ES-I3 (cell line): ENCODE measurements at regions not wholly inside any gene's neighbourhood (a gene's known extent, or its start where the extent isn't known, plus 50 kb on each side); places are given as distances from the start of the nearest gene placed in this dataset.
"Not testable (repeated sequence)": the region's sequence is repeated elsewhere in the genome, so short reads cannot be mapped to it uniquely, and the experiment has no call there.

Experiments used
- H3K36me3 ChIP-seq: 2 replicates; pipeline ENCODE4 v1.6.1; 2013; ENCODE audit warnings: mild to moderate bottlenecking, low read length, control low read depth, moderate library complexity; ENCODE audit not compliant: insufficient read depth
- H3K4me1 ChIP-seq: 2 replicates; pipeline ENCODE4 v1.6.1; 2013; ENCODE audit warnings: mild to moderate bottlenecking, control low read depth, low read length; ENCODE audit not compliant: insufficient read depth
- H3K9ac ChIP-seq: 2 replicates; pipeline ENCODE4 v1.6.1; 2013; ENCODE audit warnings: low read depth, mild to moderate bottlenecking, low read length, moderate library complexity
- H3K9me3 ChIP-seq: 2 replicates; pipeline ENCODE4 v1.6.1; 2013; ENCODE audit warnings: mild to moderate bottlenecking, low read length, moderate library complexity; ENCODE audit not compliant: control insufficient read depth, insufficient read depth

DNA sequence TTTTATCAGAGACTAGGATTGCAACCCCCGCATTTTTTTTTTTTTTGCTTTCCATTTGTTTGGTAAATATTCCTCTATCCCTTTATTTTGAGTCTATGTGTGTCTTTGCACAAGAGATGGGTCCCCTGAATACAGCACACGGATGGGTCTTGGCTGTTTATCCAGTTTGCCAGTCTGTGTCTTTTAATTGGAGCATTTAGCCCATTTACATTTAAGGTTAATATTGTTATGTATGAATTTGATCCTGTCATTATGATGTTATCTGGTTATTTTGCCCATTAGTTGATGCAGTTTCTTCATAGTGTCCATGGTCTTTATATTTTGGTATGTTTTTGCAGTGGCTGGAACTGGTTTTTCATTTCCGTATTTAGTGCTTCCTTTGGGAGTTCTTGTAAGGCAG is 220.9 kb downstream of the UTRN start:
- H3K4me1 ChIP-seq, H3K9ac ChIP-seq, H3K9me3 ChIP-seq, H3K36me3 ChIP-seq: not testable (repeated sequence)

DNA sequence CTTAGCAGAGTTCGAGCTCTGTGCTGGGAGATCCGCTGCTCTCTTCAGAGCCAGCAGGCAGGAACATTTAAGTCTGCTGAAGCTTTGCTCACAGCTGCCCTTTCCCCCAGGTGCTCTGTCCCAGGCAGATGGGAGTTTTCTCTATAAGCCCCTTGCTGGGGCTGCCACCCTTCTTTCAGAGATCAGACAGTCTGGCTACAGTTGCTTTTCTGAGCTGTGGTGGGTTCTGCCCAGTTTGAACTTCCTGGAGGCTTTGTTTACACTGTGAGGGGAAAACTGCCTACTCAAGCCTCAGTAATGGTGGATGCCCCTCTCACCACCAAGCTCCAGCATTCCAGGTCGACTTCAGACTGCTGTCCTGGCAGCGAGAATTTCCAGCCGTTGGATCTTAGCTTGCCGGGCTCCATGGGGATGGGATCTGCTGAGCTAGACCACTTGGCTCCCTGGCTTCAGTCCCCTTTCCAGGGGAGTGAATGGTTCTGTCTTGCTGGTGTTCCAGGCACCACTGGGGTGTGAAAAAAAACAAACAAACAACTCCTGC is 222.7 kb downstream of the UTRN start:
- not testable (repeated sequence) for H3K36me3 ChIP-seq, H3K4me1 ChIP-seq, H3K9me3 ChIP-seq, H3K9ac ChIP-seq

DNA sequence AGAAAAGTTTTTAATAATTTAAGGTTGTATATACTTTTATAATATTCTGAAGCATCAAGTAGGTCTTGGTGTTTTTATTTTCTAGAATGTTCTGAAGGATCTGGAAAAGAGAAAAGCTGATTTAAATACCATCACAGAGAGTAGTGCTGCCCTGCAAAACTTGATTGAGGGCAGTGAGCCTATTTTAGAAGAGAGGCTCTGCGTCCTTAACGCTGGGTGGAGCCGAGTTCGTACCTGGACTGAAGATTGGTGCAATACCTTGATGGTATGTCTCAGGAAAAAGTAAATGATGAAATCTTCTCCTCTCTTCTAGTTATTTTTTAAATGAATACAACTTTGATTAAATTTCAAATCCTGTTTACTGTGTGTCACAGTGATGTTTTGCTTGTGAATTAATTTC is 225.7 kb downstream of the UTRN start:
- no peaks in the 10 kb centered on the region; the same call in 1 of the 2 replicates for H3K9me3 ChIP-seq
- H3K36me3 ChIP-seq = no peaks in the 10 kb centered on the region; the same call in 1 of the 2 replicates
- H3K4me1 ChIP-seq = no peaks in the 10 kb centered on the region
- no peak overlapping the region for H3K9ac ChIP-seq

DNA sequence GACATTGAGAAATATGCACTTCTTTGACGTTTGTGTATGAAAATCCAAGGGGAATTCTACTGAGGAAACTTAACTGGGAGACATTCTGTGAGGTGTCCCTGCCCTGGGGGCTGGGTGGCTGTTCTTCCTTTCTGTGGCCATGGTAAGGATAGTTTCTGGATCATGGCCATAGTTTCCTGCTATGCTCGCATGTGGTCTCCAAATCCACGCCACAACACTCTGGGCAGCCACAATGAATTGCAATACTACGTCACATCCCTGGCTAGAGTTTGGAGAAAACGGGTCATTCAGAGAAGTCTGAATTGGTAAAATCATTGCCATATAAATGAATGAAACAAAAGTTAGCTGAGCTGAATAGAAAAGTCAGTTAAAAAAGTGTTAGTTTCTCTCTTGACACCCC is 230.6 kb downstream of the UTRN start:
- Histone ChIP-seq H3K36me3 (no peaks in the 10 kb centered on the region; the same call in 1 of the 2 replicates), H3K9ac (no peak overlapping the region), H3K9me3 (no peaks in the 10 kb centered on the region; the same call in 1 of the 2 replicates), H3K4me1 (no peaks in the 10 kb centered on the region)

GRCh38 chr6:144519426-144519825 is 234.3 kb downstream of the UTRN start:
- Histone ChIP-seq H3K4me1 (no peaks in the 10 kb centered on the region), H3K9ac (no peak overlapping the region), H3K9me3 (no peaks in the 10 kb centered on the region), H3K36me3 (no peaks in the 10 kb centered on the region; the same call in 1 of the 2 replicates)

GRCh38 chr6:144528743-144529425 is 243.7 kb downstream of the UTRN start:
- no peaks in the 10 kb centered on the region for H3K9me3 ChIP-seq
- no peaks in the 10 kb centered on the region for H3K4me1 ChIP-seq
- no peaks in the 10 kb centered on the region for H3K36me3 ChIP-seq
- no peak overlapping the region for H3K9ac ChIP-seq

DNA sequence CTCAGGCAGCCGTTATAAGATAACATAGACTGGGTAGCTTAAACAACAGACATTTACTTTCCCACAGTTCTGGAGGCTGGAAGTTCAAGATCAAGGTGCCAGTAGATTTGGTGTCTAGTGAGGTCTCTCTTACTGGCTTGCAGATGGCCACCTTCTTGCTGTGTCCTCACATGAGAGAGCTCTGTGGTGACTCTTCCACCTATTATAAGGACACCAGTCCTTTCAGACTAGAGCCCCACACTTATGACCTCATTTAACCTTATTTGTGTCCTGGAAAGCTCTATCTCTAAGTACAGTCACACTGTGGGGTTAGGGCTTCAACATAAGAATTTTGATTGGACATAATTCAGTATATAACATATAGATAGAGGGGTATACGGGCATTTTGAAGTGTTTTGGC is 245.0 kb downstream of the UTRN start:
- Histone ChIP-seq H3K4me1 (no peaks in the 10 kb centered on the region), H3K9ac (no peak overlapping the region), H3K36me3 (no peaks in the 10 kb centered on the region), H3K9me3 (no peaks in the 10 kb centered on the region)

DNA sequence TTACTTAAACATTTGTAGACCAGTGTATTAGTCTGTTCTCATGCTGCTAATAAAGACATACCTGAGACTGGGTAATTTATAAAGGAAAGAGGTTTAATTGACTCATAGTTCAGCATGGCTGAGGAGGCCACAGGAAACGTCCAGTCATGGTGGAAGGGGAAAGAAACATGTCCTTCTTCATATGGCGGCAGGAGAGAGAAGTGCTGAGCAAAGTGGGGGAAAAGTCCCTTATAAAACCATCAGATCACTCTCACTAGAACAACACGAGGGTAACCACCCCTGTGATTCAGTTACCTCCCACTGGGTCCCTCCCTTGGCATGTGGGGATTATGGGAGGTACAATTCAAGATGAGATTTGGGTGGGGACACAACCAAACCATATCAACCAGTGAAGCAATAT is 247.1 kb downstream of the UTRN start:
- not testable (repeated sequence) for H3K4me1 ChIP-seq, H3K9ac ChIP-seq, H3K9me3 ChIP-seq, H3K36me3 ChIP-seq

GRCh38 chr6:144534180-144534579 is 249.0 kb downstream of the UTRN start:
- Histone ChIP-seq H3K4me1 (no peaks in the 10 kb centered on the region), H3K9ac (no peak overlapping the region), H3K36me3 (no peaks in the 10 kb centered on the region), H3K9me3 (no peaks in the 10 kb centered on the region)

DNA sequence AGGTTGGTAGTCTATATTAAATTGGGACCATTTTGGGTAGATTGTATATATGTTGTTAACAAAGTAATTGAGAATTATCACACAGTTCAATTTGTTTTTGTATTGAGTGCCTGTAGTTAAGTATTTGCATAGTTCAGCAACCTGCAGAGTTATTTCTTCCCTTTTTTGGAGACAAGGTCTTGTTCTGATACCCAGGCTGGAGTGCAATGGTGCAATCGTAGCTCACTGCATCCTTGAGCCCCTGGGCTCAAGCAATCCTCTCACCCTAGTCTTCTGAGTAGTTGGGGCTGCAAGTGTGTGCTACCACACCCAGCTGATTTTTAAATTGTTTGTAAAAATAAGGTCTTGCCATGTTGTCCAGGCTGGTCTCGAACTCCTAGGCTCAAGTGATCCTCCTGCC is 250.5 kb downstream of the UTRN start:
- Histone ChIP-seq H3K9ac (no peak overlapping the region), H3K4me1 (no peaks in the 10 kb centered on the region)

GRCh38 chr6:144536079-144536478 is 250.9 kb downstream of the UTRN start:
- no peak overlapping the region for H3K9ac ChIP-seq
- no peaks in the 10 kb centered on the region for H3K4me1 ChIP-seq
- no peaks in the 10 kb centered on the region for H3K9me3 ChIP-seq
- no peaks in the 10 kb centered on the region for H3K36me3 ChIP-seq

More for the DNA sequence above, 250.5 kb downstream of the UTRN start:
- Histone ChIP-seq H3K36me3 (no peaks in the 10 kb centered on the region), H3K9me3 (no peaks in the 10 kb centered on the region)

DNA sequence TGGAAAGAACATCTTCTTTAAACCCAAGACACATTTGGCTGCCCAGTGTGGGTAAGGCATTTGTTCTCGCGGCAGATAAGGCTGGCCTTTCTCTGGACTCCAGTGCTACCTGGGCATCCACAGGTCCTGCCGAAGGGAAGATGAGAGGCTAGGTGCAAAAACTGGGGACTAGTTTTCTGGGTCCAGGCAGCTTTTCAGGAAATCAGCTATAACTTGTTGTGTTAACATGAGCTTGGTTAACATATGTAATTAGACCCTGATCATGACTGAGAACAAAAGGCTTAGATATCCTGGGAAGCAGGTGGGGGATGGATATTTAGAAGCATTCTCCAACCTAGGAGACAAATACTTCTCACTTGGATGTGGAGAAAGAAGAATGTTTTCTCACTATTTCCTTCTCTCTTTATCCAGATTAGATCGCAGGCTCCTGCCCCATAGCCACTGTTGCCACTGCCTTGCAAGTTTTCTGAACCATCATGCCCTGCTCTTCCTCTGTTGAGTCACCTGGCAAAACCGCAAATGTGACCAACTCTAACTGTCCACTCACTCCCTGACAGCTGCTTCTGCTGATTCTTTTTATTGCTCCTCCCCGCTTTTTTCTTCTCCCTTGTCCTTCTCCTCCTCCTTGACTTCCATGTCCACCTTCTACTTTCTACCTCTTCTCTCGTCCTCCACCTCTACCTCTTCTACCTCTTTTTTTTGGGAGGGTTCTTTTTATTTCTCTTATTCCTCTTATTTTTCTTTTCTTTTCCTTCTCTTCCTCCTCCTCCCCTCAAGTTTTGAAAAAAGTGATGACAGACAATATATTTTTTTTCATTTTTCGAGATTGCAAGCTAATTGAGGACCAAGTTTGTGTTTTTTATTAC is 258.1 kb downstream of the UTRN start:
- Histone ChIP-seq H3K9ac (no peak overlapping the region), H3K4me1 (0 out of 2 replicates have a peak, but pooled peaks cover 4% of the 10 kb centered on the region), H3K9me3 (no peaks in the 10 kb centered on the region), H3K36me3 (no peaks in the 10 kb centered on the region)

DNA sequence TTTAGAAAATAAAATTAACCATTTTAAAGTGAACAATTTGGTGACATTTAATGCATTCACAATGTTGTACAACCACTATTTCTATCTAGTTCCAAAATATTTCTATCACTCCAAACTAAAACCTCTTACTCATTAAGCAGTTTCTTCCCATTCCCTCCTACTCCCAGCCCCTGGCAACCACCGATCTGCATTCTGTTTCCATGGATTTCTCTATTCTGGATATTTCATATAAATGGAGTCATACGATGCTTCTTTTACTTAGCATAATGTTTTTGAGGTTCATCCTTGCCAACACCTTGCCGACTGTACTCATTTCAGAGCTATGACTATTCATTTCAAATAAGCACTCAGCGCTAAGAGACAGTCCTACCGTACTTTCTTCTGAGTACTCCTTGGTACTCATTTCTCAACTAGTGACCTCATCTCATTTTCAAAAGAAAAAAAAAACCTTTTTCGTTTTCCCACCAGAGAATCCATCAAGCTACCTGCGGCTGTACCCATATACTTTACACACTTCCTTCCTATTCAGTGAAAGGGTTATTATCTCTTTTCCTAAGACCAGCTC is 259.2 kb downstream of the UTRN start:
- 0 out of 2 replicates have a peak, but pooled peaks cover 4% of the 10 kb centered on the region for H3K4me1 ChIP-seq
- H3K9me3 ChIP-seq = no peaks in the 10 kb centered on the region
- no peaks in the 10 kb centered on the region for H3K36me3 ChIP-seq
- H3K9ac ChIP-seq = no peak overlapping the region

- Histone ChIP-seq H3K36me3 (no peaks in the 10 kb centered on the region), H3K9me3 (no peaks in the 10 kb centered on the region), H3K9ac (no peak overlapping the region), H3K4me1 (0 out of 2 replicates have a peak, but pooled peaks cover 4% of the 10 kb centered on the region)
Observed at GRCh38 chr6:144546807-144547206, 261.7 kb downstream of the UTRN start.
